IMR-90 (cell line): ENCODE measurements at regions not wholly inside any gene's neighbourhood (a gene's known extent, or its start where the extent isn't known, plus 50 kb on each side); places are given as distances from the start of the nearest gene placed in this dataset.
A peak's percentile ranks its signal among the peaks of the same experiment; 100 is the strongest.

Experiments
- ATAC-seq: fragments of 200-7000 bp; cut with Tn5 transposase; 2 replicates; pipeline ENCODE4 v1.9.1; 2020; ENCODE audit warnings: low read depth, mild to moderate bottlenecking, moderate library complexity
- BruUV-seq: library from RNA; stranded (reverse); fragments of 400-500 nt; replicated peaks from 2 replicates; lab custom pipeline; 2021; lab: Mats Ljungman, UMichigan
- CTCF ChIA-PET: fragments of 300-600 bp; formaldehyde crosslinking; extraction: SDS; loops from one replicate; lab custom pipeline; 2021; ENCODE audit warnings: antibody characterized with exemption; lab: Yijun Ruan, JAX
- POLR2A ChIA-PET: fragments of 300-600 bp; sonication (Branson Sonifier 250); formaldehyde crosslinking; loops from one replicate; lab custom pipeline; 2022; ENCODE audit warnings: antibody characterized with exemption; ENCODE audit not compliant: unreplicated experiment; lab: Charles Lee
- DNase-seq: peaks from one replicate; pipeline ENCODE4 v3.0.0; 2013
- H2AFZ ChIP-seq: replicated peaks from 2 replicates; pipeline ENCODE3; 2013; ENCODE audit warnings: low read length, mild to moderate bottlenecking; ENCODE audit not compliant: poor library complexity
- H2AK5ac ChIP-seq: 2 replicates; pipeline ENCODE4 v1.6.1; 2013; ENCODE audit warnings: low read depth, low read length, inconsistent platforms
- H2AK9ac ChIP-seq: replicated peaks from 2 replicates; pipeline ENCODE3; 2013; ENCODE audit warnings: mild to moderate bottlenecking, low read depth, low read length, moderate library complexity; ENCODE audit not compliant: poor library complexity
- H2BK120ac ChIP-seq: 2 replicates; pipeline ENCODE4 v1.6.1; 2013; ENCODE audit warnings: low read depth, low read length, inconsistent platforms
- H2BK15ac ChIP-seq: 3 replicates; pipeline ENCODE4 v1.6.1; 2013; ENCODE audit warnings: low read depth, low read length, inconsistent platforms
- H2BK20ac ChIP-seq: 2 replicates; pipeline ENCODE4 v1.6.1; 2013; ENCODE audit warnings: low read depth, mild to moderate bottlenecking, inconsistent platforms, low read length, moderate library complexity
- H2BK5ac ChIP-seq: 2 replicates; pipeline ENCODE4 v1.6.1; 2013; ENCODE audit warnings: mild to moderate bottlenecking, low read depth, low read length, inconsistent platforms; ENCODE audit not compliant: poor library complexity, severe bottlenecking
- H3K14ac ChIP-seq: replicated peaks from 2 replicates; pipeline ENCODE4 v1.6.1; 2013; ENCODE audit warnings: low read depth, low read length, inconsistent platforms
- H3K18ac ChIP-seq: 2 replicates; pipeline ENCODE4 v1.6.1; 2013; ENCODE audit warnings: low read depth, low read length, control low read depth
- H3K23ac ChIP-seq: 2 replicates; pipeline ENCODE4 v1.6.1; 2013; ENCODE audit warnings: low read depth, low read length, inconsistent platforms
- H3K27ac ChIP-seq: 2 replicates; pipeline ENCODE4 v1.5.1; 2013; ENCODE audit warnings: mild to moderate bottlenecking, control low read depth, low read length; ENCODE audit not compliant: insufficient read depth
- H3K27me3 ChIP-seq: 2 replicates; pipeline ENCODE4 v1.6.1; 2013; ENCODE audit warnings: low read length; ENCODE audit not compliant: control insufficient read depth, insufficient read depth
- H3K36me3 ChIP-seq: 2 replicates; pipeline ENCODE4 v1.6.1; 2013; ENCODE audit warnings: low read length, mixed read lengths; ENCODE audit not compliant: control insufficient read depth, insufficient read depth
- H3K4ac ChIP-seq: 2 replicates; pipeline ENCODE4 v1.6.1; 2013; ENCODE audit warnings: low read depth, low read length, inconsistent platforms
- H3K4me1 ChIP-seq: 2 replicates; pipeline ENCODE4 v1.6.1; 2013; ENCODE audit warnings: low read length, mixed read lengths; ENCODE audit not compliant: control insufficient read depth, insufficient read depth
- H3K4me2 ChIP-seq: 2 replicates; pipeline ENCODE4 v1.6.1; 2013; ENCODE audit warnings: low read depth, mild to moderate bottlenecking, control low read depth, low read length, moderate library complexity
- H3K4me3 ChIP-seq: 2 replicates; pipeline ENCODE4 v1.5.1; 2013; ENCODE audit warnings: low read depth, mild to moderate bottlenecking, control low read depth, low read length, moderate library complexity; ENCODE audit not compliant: insufficient read depth
- H3K56ac ChIP-seq: 2 replicates; pipeline ENCODE4 v1.6.1; 2013; ENCODE audit warnings: low read length, inconsistent platforms; ENCODE audit not compliant: insufficient read depth; ENCODE audit errors: extremely low read depth
- H3K79me1 ChIP-seq, 2 experiments: 2 replicates each; pipeline ENCODE4 v1.6.1; 2013; ENCODE audit warnings: low read length in 2 of 2, inconsistent platforms in 1 of 2, low read depth in 1 of 2
- H3K9ac ChIP-seq: 2 replicates; pipeline ENCODE4 v1.6.1; 2013; ENCODE audit warnings: low read depth, low read length, control low read depth
- H3K9me1 ChIP-seq: 2 replicates; pipeline ENCODE4 v1.6.1; 2013; ENCODE audit warnings: low read length, inconsistent platforms; ENCODE audit not compliant: insufficient read depth
- H3K9me3 ChIP-seq: 2 replicates; pipeline ENCODE4 v1.6.1; 2013; ENCODE audit warnings: low read length; ENCODE audit not compliant: control insufficient read depth, insufficient read depth
- H4K20me1 ChIP-seq: 2 replicates; pipeline ENCODE4 v1.6.1; 2013; ENCODE audit warnings: low read length, inconsistent platforms; ENCODE audit not compliant: insufficient read depth
- H4K5ac ChIP-seq: 2 replicates; pipeline ENCODE4 v1.6.1; 2013; ENCODE audit warnings: mild to moderate bottlenecking, low read depth, low read length, control low read depth
- H4K8ac ChIP-seq, 2 experiments: 2 replicates each; pipeline ENCODE4 v1.6.1; 2013; ENCODE audit warnings: low read depth in 2 of 2, low read length in 2 of 2, control low read depth in 1 of 2, inconsistent platforms in 1 of 2
- H4K91ac ChIP-seq: 2 replicates; pipeline ENCODE4 v1.6.1; 2013; ENCODE audit warnings: low read depth, low read length, inconsistent platforms; ENCODE audit not compliant: insufficient read depth
- BHLHE40 ChIP-seq: fragments of 150-350 bp; IDR thresholded peaks from 2 replicates; pipeline ENCODE4 v1.6.1; 2016; ENCODE audit warnings: mild to moderate bottlenecking, low read depth, low read length
- CEBPB ChIP-seq: IDR thresholded peaks from 2 replicates; pipeline ENCODE4 v1.6.1; 2012; ENCODE audit warnings: low read depth, low read length, improper control_type of control experiment
- CHD1 ChIP-seq: IDR thresholded peaks from 2 replicates; pipeline ENCODE4 v1.6.1; 2012; ENCODE audit warnings: low read depth, low read length, improper control_type of control experiment
- CTCF ChIP-seq: conservative IDR thresholded peaks from 2 replicates; pipeline ENCODE4 v1.5.1; 2012; ENCODE audit warnings: mild to moderate bottlenecking, low read depth, low read length, improper control_type of control experiment
- ELK1 ChIP-seq: fragments of 150-350 bp; IDR thresholded peaks from 2 replicates; pipeline ENCODE4 v1.6.1; 2016; ENCODE audit warnings: low read depth, mild to moderate bottlenecking, low read length, moderate library complexity, borderline replicate concordance
- FOS ChIP-seq: fragments of 150-350 bp; IDR thresholded peaks from 2 replicates; pipeline ENCODE4 v1.6.1; 2016; ENCODE audit warnings: low read depth, low read length
- MAFK ChIP-seq: IDR thresholded peaks from 2 replicates; pipeline ENCODE4 v1.6.1; 2012; ENCODE audit warnings: low read depth, low read length, improper control_type of control experiment
- MAZ ChIP-seq: IDR thresholded peaks from 2 replicates; pipeline ENCODE4 v1.6.1; 2012; ENCODE audit warnings: low read depth, mild to moderate bottlenecking, low read length, improper control_type of control experiment, moderate library complexity, borderline replicate concordance
- MXI1 ChIP-seq: IDR thresholded peaks from 2 replicates; pipeline ENCODE4 v1.6.1; 2012; ENCODE audit warnings: low read depth, mild to moderate bottlenecking, low read length, moderate library complexity, borderline replicate concordance
- NFE2L2 ChIP-seq: fragments of 150-350 bp; IDR thresholded peaks from 2 replicates; pipeline ENCODE4 v1.6.1; 2016; ENCODE audit warnings: low read depth, mild to moderate bottlenecking, low read length
- POLR2A ChIP-seq: IDR thresholded peaks from 2 replicates; pipeline ENCODE4 v1.6.1; 2012; ENCODE audit warnings: mild to moderate bottlenecking, low read depth, low read length
- RAD21 ChIP-seq: IDR thresholded peaks from 2 replicates; pipeline ENCODE4 v1.6.1; 2012; ENCODE audit warnings: low read length, improper control_type of control experiment
- RCOR1 ChIP-seq: IDR thresholded peaks from 2 replicates; pipeline ENCODE4 v1.6.1; 2012; ENCODE audit warnings: mild to moderate bottlenecking, low read length, improper control_type of control experiment; ENCODE audit not compliant: insufficient replicate concordance
- USF2 ChIP-seq: fragments of 150-350 bp; IDR thresholded peaks from 2 replicates; pipeline ENCODE4 v1.6.1; 2017; ENCODE audit warnings: mild to moderate bottlenecking, antibody characterized with exemption, low read length, low read depth
- WGBS, 2 experiments: methylation state at CpG; one replicate each; pipeline versions ENCODE4 v1.1.5 to v1.1.7; 2013; ENCODE audit warnings: missing lambda C conversion rate in 2 of 2; ENCODE audit not compliant: insufficient read length in 1 of 2; ENCODE audit errors: extremely low coverage in 2 of 2; 5-methylcytosine and 5-hydroxymethylcytosine counted together
- dilution Hi-C: fragments of 300-500 bp; cut with HindIII; formaldehyde crosslinking; loops from one replicate; pipeline ENCODE4 v1.14.3; 2018; ENCODE audit warnings: low sequenced_read_pairs; ENCODE audit not compliant: unreplicated experiment
- in situ Hi-C: fragments of 300-500 bp; cut with MboI; formaldehyde crosslinking; loops from 3 replicates; pipeline ENCODE4 v1.14.3; 2019; ENCODE audit warnings: low sequenced_read_pairs, inconsistent platforms, mixed read lengths
- intact Hi-C: fragments of 100-400 bp; cut with micrococcal nuclease; formaldehyde crosslinking; loops from 2 replicates; pipeline ENCODE4 v1.10.0; 2022

DNA sequence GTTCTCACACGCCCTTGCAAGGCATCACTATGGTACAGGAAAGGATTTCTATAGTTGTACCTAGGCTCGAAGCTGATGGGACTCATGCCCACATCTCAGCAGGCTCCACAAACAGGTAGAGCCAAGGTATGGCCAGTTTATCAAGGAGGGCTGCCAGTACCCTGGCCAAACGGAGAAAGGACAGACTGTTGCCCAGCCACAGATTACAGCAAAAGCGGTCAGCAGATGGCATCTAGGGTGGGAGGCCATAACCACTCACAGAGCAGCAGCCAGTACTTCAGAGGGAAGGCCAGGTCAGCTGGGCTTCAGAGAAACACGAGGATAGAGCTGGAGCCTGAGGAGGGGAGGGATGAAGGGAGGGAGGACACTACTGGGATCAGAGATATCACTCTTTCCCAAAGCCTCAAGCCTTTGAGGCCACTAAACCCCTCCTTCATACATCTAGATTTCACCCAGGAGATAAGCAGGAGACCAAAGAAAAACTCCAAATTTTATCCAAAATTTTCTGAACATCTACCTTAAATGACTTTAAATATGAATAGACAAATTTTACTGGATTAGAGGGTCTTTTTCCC is 904.2 kb upstream of the NXPH2 start:
- Histone ChIP-seq H3K9me3 (peaks cover 16% of the 10 kb centered on the region), H4K5ac (no peak overlapping the region), H3K56ac (no peak overlapping the region), H2AK5ac (no peak overlapping the region), H3K4me2 (no peak overlapping the region), H4K91ac (no peak overlapping the region), H2AFZ (no peak overlapping the region), H3K9me1 (no peaks in the 10 kb centered on the region), H2BK120ac (no peak overlapping the region), H3K4me3 (no peak overlapping the region), H3K9ac (no peak overlapping the region), H3K18ac (no peak overlapping the region), H2BK20ac (no peak overlapping the region), H3K23ac (no peak overlapping the region), H3K4me1 (no peaks in the 10 kb centered on the region), H3K79me1 (no peaks in the 10 kb centered on the region), H4K20me1 (no peaks in the 10 kb centered on the region), H3K14ac (no peak overlapping the region), H2AK9ac (peak overlapping the region; percentile 37), H3K36me3 (no peaks in the 10 kb centered on the region), H3K27me3 (no peaks in the 10 kb centered on the region), H4K8ac (no peak overlapping the region), H2BK5ac (no peak overlapping the region), H2BK15ac (no peak overlapping the region), H3K4ac (no peak overlapping the region), H3K27ac (no peak overlapping the region)
- dilution Hi-C loops (no loop called here), in situ Hi-C loops (no loop called here), intact Hi-C loops (no loop called here)
- WGBS, 2 experiments: 47% methylated on average over 2 of the region's 5 CpGs; no CpG with 5 or more reads in 1 of the 2 experiments
- TF ChIP-seq CHD1 (no peak), MAFK (no peak), USF2 (no peak), BHLHE40 (no peak), FOS (no peak), RCOR1 (no peak), POLR2A (no peak), MXI1 (no peak), CEBPB (no peak), CTCF (no peak), RAD21 (no peak), NFE2L2 (no peak), MAZ (no peak), ELK1 (no peak)
- ChIA-PET CTCF (no interaction called here), POLR2A (no interaction called here)
- ATAC-seq (no peak), DNase-seq (no peak)
- BruUV-seq: no TSS peak
